Activated B cell treated with CpG ODN at 0.5 μM for 24 hours (primary cell): ENCODE measurements at regions not wholly inside any gene's neighbourhood (a gene's known extent, or its start where the extent isn't known, plus 50 kb on each side); places are given as distances from the start of the nearest gene placed in this dataset.

Experiments used
- ATAC-seq: fragments of 200-7000 bp; cut with Tn5 transposase; one replicate; pipeline ENCODE4 v1.10.0; 2021; ENCODE audit warnings: low read depth, mild to moderate bottlenecking, moderate library complexity
- CTCF ChIA-PET: fragments of 350-600 bp; sonication (Branson Sonifier 250); formaldehyde crosslinking; loops from one replicate; lab custom pipeline; 2021; ENCODE audit warnings: antibody characterized with exemption; lab: Charles Lee
- POLR2A ChIA-PET: fragments of 350-600 bp; sonication (Branson Sonifier 250); formaldehyde crosslinking; loops from one replicate; lab custom pipeline; 2021; ENCODE audit warnings: antibody characterized with exemption; lab: Charles Lee
- DNase-seq: peaks from one replicate; pipeline ENCODE4 v3.0.0; 2022
- H3K27ac Mint-ChIP-seq: one replicate; pipeline ENCODE4 v1.8.0; 2020; ENCODE audit warnings: mixed read lengths
- H3K27me3 Mint-ChIP-seq: one replicate; pipeline ENCODE4 v1.8.0; 2021; ENCODE audit warnings: mixed read lengths
- H3K36me3 Mint-ChIP-seq: one replicate; pipeline ENCODE4 v1.8.0; 2021; ENCODE audit warnings: low read depth, mixed read lengths
- H3K4me1 Mint-ChIP-seq: one replicate; pipeline ENCODE4 v1.8.0; 2021; ENCODE audit warnings: mixed read lengths
- H3K4me3 Mint-ChIP-seq: one replicate; pipeline ENCODE4 v1.8.0; 2020; ENCODE audit warnings: mild to moderate bottlenecking, mixed read lengths
- H3K9me3 Mint-ChIP-seq: one replicate; pipeline ENCODE4 v1.8.0; 2020; ENCODE audit warnings: mixed read lengths
- intact Hi-C: fragments of 100-400 bp; cut with micrococcal nuclease; formaldehyde crosslinking; loops from one replicate; pipeline ENCODE4 v1.15.1; 2024
- TF ChIP-seq, protein P1 (sequence below): fragments of 200-600 bp; IDR thresholded peaks from one replicate; pipeline ENCODE4 v1.8.0; 2022; ENCODE audit warnings: antibody characterized with exemption, mild to moderate bottlenecking

DNA sequence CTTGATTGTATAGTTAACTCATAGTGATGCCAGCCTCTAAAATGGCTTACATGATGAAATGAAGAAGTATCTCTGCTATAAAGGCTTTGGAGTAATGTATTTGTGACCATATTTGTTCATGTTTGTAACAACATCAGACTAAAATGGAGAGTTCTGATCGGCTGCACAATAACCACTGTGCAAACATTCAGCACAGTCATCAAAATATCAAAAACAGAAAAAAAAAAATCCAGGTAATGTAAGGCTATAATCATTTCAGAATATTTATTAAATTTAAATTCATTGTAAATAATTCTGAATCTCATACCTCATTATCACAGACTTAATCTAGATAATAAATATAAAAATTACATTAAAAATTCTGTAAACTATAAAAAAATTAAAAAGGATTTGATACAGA, 1161.8 kb downstream of the MRPL39 start:
- Mint-ChIP-seq H3K36me3 (peaks cover 31% of the 10 kb centered on the region), H3K9me3 (peaks cover 3% of the 10 kb centered on the region), H3K4me1 (no peaks in the 10 kb centered on the region), H3K27me3 (no peaks in the 10 kb centered on the region), H3K27ac (no peak overlapping the region), H3K4me3 (no peak overlapping the region)
- no peak for DNase-seq
- CTCF ChIA-PET: no interaction called here
- TF ChIP-seq, protein P1, sequence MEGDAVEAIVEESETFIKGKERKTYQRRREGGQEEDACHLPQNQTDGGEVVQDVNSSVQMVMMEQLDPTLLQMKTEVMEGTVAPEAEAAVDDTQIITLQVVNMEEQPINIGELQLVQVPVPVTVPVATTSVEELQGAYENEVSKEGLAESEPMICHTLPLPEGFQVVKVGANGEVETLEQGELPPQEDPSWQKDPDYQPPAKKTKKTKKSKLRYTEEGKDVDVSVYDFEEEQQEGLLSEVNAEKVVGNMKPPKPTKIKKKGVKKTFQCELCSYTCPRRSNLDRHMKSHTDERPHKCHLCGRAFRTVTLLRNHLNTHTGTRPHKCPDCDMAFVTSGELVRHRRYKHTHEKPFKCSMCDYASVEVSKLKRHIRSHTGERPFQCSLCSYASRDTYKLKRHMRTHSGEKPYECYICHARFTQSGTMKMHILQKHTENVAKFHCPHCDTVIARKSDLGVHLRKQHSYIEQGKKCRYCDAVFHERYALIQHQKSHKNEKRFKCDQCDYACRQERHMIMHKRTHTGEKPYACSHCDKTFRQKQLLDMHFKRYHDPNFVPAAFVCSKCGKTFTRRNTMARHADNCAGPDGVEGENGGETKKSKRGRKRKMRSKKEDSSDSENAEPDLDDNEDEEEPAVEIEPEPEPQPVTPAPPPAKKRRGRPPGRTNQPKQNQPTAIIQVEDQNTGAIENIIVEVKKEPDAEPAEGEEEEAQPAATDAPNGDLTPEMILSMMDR: no peak
- intact Hi-C loops: no loop called here
- POLR2A ChIA-PET: no interaction called here
- ATAC-seq: no peak

DNA sequence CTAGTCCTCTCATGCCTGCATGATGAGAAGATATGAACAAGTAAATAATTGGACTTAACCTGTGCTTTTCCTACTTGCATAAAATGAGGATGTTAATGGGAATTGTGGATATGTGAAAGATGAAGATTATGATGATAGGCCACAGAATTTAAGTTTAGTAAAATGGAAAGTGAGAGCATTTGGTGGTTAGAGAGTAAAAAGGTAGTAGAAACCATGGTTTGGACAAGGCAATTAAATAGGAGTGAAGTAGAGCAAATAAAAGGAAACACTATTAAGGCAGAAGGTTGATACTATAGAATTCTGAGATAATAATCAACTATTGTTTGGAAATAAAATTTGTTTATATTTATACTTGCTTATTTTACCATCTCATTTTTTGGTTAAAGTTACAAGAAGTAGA, 1162.5 kb downstream of the MRPL39 start:
- H3K4me1 Mint-ChIP-seq: no peaks in the 10 kb centered on the region
- H3K27me3 Mint-ChIP-seq: no peaks in the 10 kb centered on the region
- H3K27ac Mint-ChIP-seq: no peak overlapping the region
- H3K4me3 Mint-ChIP-seq: no peak overlapping the region
- ChIA-PET POLR2A (no interaction called here), CTCF (no interaction called here)
- no peak for ATAC-seq
- DNase-seq: no peak
- intact Hi-C loops: no loop called here
- TF ChIP-seq, protein P1: no peak
- peaks cover 3% of the 10 kb centered on the region for H3K9me3 Mint-ChIP-seq
- peaks cover 35% of the 10 kb centered on the region for H3K36me3 Mint-ChIP-seq

DNA sequence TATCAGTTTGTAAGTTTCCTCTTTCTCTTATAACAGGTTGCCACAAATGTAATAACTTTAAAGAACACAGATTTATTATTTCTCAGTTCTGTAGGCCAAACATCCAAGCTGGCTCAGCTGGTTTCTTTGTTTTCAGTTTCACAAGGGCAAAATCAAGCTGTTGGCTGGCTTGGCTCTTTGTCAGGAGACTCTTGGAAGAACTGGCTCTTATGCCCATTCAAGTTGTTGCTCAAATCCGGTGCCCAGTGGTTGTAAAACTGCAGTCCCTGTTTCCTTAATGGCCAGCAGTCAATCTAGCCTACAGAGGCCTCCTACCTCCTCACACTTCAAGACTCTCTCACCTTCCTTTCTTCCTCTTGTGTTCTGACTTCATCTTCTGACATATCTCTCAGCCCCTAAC, 1171.0 kb downstream of the MRPL39 start:
- intact Hi-C loops: no loop called here
- POLR2A ChIA-PET: no interaction called here
- ATAC-seq (no peak), DNase-seq (no peak)
- Mint-ChIP-seq H3K9me3 (peaks cover 12% of the 10 kb centered on the region), H3K27me3 (no peaks in the 10 kb centered on the region), H3K27ac (no peak overlapping the region), H3K4me3 (no peak overlapping the region), H3K4me1 (no peaks in the 10 kb centered on the region), H3K36me3 (peaks cover 25% of the 10 kb centered on the region)
- CTCF ChIA-PET: no interaction called here
- TF ChIP-seq, protein P1: no peak

DNA sequence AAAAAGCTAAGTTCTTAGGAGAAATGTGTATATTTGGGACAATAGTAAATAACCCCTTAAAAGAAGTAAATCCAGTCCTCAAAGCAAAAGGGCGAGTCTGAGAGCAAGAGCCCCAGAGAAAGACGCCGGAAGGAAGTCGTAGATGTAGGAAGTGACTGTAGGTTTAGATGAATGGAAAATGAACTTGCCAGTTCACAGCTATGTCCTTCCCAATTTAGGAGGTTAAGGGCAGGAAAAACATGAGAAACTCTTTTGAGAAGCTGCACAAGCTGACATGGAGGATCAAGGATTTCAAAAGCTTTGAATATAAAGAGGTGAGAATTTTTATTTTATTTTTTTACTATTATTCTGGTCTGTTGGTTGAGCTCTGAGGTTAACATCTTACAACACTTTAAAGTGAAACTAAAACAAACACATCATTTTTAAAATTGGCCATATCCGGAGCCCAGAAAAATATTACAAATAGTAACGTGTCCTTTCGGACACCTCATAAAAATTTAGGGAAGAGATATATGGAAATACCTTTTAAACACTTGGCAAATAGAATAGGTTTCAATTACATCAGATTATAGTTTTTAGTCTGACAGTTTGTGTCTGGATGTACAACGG, 1178.6 kb downstream of the MRPL39 start:
- peak overlapping the region; percentile 88 for H3K4me3 Mint-ChIP-seq
- intact Hi-C loops: no loop called here
- peaks cover 28% of the 10 kb centered on the region for H3K4me1 Mint-ChIP-seq
- H3K27ac Mint-ChIP-seq: peak overlapping the region; percentile 78
- H3K9me3 Mint-ChIP-seq: no peaks in the 10 kb centered on the region
- H3K27me3 Mint-ChIP-seq: no peaks in the 10 kb centered on the region
- TF ChIP-seq, protein P1: no peak
- DNase-seq (no peak), ATAC-seq (peak; percentile 62)
- H3K36me3 Mint-ChIP-seq: no peaks in the 10 kb centered on the region
- CTCF ChIA-PET: no interaction called here
- POLR2A ChIA-PET: no interaction called here

DNA sequence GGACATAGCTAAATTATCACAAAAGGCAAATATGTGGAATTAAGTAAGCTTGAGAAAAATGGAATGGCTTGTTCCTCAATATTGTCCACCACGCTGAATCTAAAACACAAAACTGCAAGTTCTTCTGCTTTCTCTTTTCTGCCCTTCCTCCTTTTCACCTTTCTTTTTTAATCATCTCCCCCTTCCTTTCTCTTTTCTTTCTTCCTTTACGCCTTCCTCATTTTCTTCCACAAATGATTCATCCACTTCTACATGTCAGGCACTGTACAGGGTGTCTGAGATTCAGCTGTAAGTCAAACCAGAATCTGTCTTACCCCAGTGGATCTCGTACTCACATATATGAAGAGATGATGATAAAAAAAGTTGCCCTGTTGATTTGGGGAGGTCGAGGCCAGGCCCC, 1182.5 kb downstream of the MRPL39 start:
- ATAC-seq: no peak
- POLR2A ChIA-PET: no interaction called here
- CTCF ChIA-PET: no interaction called here
- intact Hi-C loops: no loop called here
- Mint-ChIP-seq H3K4me1 (peaks cover 36% of the 10 kb centered on the region), H3K27ac (no peak overlapping the region), H3K4me3 (no peak overlapping the region), H3K36me3 (no peaks in the 10 kb centered on the region), H3K9me3 (peaks cover 6% of the 10 kb centered on the region), H3K27me3 (no peaks in the 10 kb centered on the region)
- no peak for DNase-seq
- TF ChIP-seq, protein P1: no peak
